Esophagus squamous epithelium (tissue), 4 donors: ENCODE measurements at regions not wholly inside any gene's neighbourhood (a gene's known extent, or its start where the extent isn't known, plus 50 kb on each side); places are given as distances from the start of the nearest gene placed in this dataset.

ENCODE experiments used
- POLR2A ChIP-seq, 4 donors: fragments of 450-650 bp; IDR thresholded peaks; one replicate each; pipeline ENCODE4 v1.6.1; 2017; ENCODE audit warnings: antibody characterized with exemption in 4 of 4, mild to moderate bottlenecking in 4 of 4, moderate library complexity in 3 of 4
- TF ChIP-seq, protein P1 (sequence below), 6 experiments: fragments of 450-650 bp in 4 of 6; fragments of 200-600 bp in 2 of 6; sonication (generic) in 2 of 6; IDR thresholded peaks; one replicate each; pipeline ENCODE4 v1.5.1; 2016 to 2019; ENCODE audit warnings: antibody characterized with exemption in 6 of 6, mild to moderate bottlenecking in 4 of 6, moderate library complexity in 4 of 6

GRCh38 chr17:65388911-65389310, 172.5 kb downstream of the AXIN2 start:
- TF ChIP-seq, protein P1, sequence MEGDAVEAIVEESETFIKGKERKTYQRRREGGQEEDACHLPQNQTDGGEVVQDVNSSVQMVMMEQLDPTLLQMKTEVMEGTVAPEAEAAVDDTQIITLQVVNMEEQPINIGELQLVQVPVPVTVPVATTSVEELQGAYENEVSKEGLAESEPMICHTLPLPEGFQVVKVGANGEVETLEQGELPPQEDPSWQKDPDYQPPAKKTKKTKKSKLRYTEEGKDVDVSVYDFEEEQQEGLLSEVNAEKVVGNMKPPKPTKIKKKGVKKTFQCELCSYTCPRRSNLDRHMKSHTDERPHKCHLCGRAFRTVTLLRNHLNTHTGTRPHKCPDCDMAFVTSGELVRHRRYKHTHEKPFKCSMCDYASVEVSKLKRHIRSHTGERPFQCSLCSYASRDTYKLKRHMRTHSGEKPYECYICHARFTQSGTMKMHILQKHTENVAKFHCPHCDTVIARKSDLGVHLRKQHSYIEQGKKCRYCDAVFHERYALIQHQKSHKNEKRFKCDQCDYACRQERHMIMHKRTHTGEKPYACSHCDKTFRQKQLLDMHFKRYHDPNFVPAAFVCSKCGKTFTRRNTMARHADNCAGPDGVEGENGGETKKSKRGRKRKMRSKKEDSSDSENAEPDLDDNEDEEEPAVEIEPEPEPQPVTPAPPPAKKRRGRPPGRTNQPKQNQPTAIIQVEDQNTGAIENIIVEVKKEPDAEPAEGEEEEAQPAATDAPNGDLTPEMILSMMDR (IDR thresholded peaks at IDR 0.05) = no peak
- TF ChIP-seq POLR2A (IDR thresholded peaks at IDR 0.05) = no peak
